CD4-positive, alpha-beta T cell treated with Interleukin-10 for 1 hour (primary cell): ENCODE measurements at regions not wholly inside any gene's neighbourhood (a gene's known extent, or its start where the extent isn't known, plus 50 kb on each side); places are given as distances from the start of the nearest gene placed in this dataset.

Experiments used
- DNase-seq: peaks from one replicate; pipeline ENCODE4 v3.0.0-alpha.2; 2020

DNA sequence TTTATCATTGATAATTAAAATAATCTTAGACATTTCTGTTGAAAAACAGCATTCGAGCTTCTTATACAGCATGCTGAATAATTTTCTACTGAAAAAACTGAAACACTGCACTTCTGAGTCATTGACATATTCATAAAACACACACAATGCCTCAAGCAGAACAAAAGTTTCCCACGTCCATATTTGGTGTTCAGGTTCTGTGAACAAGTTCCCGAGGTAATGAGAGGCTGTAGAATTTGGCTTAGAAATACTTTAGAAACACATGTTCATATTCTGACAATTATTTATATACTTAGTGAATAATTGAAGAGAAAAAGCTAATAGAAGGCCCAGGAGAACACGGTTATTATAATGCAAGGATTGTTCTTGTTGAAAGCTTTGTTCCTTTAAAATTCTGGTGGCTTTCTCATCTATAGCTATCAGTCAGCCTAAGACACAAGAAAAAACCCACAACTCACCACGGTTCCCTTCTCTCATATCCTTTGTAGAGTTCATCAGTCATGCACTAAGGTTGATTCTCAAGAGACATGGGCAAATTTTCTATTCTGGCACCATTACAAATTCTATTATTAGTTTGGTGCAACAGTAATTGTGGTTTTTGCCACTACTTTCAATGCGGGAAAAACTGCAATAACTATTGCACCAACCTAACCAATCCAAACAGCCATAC is 194.4 kb downstream of the TMX3 start:
- no peak for DNase-seq

DNA sequence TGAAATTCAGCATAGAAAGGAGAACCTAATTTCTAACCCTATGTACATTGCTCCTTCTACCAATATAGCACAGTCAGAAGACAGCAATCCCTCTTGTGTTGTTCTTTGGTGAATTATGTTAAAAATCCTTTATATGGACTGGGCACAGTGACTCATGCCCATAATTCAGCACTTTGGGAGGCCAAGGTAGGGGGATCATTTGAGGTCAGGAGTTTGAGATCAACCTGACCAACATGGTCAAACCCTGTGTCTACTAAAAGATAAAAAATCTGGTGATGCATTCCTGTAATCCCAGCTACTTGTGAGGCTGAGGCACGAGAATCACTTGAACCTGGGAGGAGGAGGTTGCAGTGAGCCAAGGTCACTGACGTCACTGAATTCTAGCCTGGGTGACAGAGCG is 195.6 kb downstream of the TMX3 start:
- DNase-seq: no peak

DNA sequence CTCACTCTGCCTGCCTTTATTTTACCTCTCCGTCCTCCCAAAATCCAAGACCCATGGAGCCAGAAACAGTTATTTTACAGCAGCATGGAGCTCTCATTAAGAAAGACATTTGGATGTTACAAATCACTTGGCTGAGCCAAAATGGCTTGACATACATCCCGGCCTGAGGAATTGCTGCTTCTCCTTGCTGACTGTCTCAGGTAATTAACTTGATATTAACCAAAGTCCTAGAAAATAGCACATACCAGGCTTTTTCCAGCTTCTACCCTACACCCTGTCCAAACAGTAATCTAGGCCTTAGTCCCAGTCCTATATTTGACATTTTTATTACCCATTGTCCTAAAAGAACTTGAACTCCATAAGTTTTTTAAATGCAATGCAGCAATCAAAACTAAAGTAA is 205.0 kb downstream of the TMX3 start:
- DNase-seq: no peak

DNA sequence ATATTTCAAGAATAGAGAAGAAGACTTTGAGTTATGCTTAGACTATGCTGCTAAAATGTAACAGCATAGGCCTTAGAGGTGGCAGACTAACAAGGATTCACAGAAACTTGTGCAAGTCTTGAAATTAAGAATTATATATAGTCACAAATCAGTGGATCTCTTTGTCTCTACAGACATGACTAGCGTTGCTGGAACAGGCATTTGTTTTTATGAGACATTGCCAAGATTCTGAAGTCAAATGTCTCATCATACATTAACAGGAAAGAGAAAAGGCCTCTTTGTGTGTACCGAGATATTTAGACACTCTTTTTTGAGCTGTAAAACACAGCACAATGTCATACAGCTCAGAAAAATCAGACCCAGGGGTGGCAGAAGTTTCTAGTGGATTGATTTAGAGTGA is 207.1 kb downstream of the TMX3 start:
- DNase-seq: no peak

DNA sequence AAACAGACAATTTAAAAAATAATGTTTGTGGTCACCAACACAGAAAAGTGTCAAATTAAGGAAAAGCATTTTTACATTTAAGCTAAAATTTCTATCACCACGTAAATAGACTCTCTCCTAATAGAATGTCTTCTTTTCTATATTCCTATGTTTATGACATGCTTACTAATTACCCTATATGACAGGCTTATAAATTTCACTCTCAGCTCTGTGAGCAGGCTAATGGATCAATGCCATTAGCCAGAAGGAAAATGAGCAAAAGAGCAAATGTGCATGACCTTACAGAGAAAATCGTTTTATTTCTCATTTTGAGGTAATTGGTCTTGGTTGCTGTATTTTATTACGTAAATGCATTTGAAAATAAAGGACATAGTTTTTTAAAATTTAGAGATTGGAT is 209.7 kb downstream of the TMX3 start:
- DNase-seq: no peak

DNA sequence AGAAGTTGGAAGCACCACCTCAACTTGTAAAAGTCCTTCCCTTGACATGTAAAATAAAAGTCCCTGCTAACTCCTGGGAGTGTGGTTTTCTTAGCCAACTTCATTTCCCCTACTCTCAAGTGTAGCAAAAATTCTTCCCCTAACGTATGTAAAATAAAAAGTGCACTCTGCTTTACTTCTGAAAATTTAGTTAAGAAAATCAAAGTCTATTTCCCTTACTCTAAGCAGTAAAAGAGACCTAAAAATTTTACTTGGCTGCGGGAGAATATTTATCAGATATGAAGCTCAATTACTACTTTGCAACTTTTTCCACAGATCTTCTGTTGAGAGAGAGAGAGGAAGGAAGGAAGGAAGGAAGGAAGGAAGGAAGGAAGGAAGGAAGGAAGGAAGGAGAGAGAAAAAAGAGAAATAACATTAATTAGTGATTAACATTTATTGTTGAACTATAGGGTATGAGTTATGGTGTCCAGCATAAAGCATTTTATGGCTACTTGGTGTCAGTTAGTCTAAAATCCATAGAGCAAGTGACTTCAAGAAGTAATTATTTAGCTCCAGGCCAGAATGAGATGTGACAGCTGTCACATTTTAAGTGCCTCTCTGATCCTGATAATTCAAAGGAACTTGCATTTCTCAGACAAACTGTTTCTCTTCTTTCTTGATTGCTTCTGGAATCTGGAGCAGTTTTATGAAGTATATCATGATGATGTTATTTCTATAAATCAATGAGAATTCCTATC is 210.3 kb downstream of the TMX3 start:
- DNase-seq: no peak

DNA sequence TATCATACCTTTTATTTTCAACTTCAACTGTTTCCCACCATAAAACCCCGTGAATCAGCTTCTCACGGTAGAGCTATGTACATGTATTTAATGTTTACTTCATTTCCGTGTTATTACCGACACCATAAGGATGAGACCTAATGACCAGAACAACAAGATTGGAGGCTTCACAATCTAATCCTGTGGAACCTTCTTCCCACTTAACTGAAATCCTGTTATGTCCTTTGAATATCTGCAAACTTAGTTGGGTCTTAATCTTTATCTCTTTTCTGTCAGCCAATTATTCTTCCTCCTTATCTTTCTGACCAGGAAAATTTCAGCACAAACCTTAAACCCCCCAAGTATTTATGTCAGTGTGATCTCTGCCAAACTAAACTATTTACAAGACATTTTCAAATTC is 214.4 kb downstream of the TMX3 start:
- no peak for DNase-seq

DNA sequence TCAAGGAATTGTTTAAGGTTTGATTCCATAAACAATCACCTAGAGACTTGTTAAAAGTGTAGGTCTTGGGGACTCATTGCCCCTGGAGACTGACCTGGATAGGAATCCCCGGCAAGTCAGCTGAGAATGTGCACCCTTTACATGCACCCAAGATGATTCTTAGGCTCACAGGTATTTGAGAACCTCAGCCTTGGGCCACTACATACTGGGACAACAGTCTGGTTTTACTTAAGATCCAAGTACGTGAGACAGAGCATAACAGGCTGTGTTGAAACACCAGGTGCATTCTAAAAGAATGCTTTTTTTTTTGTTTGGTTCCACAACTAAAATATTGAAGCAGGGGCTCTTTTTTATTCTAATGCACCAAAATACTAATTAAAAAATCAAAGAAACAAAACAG is 215.8 kb downstream of the TMX3 start:
- no peak for DNase-seq

DNA sequence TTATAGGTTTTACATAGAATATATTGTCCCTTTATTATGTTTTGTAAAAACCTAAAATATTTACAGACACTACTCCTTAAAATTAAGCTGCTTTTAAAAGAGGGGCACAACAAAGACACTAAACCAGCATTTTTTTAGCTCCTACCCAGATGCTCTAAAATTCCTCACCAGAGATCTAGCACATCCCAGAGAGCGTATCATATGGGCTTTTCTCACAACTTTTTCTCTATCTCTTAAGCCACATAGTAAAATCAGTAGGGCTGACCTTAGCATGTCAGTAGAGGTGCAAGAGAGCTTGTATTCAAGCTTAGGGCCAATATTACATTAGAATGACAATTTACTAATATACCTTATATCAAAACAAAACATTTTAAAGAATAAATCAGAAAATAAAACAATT is 216.3 kb downstream of the TMX3 start:
- no peak for DNase-seq

DNA sequence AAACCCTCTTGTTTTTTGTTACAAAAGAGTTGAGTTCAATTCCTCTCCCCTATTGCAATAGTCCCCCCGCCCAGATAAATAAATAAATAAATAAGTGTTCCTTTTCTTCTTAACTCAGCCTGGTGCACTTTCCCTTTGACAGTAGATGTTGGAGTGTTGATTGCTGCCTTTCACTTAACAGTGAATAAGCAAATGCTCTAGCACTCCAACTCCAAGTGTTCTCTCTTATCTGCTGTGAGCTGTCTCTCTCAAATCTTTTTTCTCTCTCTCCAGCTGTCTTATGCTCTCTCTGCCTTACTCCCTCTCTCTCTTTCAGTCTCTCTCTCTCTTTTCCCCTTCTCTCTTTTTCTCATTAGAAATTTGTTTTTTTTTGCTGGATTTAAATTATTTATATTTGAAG is 216.7 kb downstream of the TMX3 start:
- DNase-seq: no peak

DNA sequence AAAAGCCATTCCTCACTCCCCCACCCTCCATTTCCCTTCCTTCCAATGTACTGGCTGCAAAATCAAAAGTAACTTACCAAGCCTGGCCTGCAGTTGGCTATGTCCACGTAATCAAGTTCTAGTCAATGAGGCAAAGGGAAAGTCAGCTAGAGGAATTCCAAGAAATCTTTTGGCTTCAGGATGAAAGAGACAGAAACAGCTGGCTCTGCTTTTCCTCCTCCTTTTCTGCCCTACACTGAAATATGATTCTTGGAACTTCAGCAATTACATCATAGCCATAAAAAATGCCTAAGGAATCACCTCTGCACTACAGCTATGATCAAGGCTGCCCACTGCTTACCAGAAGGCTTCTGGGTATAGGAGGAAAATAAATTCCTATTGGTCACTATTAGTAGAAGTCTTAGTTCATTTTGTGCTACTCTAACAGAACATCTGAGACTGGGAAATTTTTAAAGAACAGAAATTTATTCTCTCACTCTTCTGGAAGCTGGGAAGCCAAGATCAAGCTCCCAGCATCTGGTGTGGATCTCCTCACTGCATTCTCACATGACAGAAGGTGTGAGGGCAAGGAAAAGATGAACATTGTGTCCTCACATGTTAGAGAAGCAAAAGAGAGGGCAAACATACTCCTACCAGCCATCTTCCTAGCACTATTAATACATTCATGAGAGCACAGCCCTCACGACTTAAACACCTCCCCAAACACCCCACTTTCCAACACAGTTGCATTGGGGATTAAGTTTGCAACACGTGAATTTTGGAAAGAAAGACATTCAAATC is 219.9 kb downstream of the TMX3 start:
- no peak for DNase-seq

DNA sequence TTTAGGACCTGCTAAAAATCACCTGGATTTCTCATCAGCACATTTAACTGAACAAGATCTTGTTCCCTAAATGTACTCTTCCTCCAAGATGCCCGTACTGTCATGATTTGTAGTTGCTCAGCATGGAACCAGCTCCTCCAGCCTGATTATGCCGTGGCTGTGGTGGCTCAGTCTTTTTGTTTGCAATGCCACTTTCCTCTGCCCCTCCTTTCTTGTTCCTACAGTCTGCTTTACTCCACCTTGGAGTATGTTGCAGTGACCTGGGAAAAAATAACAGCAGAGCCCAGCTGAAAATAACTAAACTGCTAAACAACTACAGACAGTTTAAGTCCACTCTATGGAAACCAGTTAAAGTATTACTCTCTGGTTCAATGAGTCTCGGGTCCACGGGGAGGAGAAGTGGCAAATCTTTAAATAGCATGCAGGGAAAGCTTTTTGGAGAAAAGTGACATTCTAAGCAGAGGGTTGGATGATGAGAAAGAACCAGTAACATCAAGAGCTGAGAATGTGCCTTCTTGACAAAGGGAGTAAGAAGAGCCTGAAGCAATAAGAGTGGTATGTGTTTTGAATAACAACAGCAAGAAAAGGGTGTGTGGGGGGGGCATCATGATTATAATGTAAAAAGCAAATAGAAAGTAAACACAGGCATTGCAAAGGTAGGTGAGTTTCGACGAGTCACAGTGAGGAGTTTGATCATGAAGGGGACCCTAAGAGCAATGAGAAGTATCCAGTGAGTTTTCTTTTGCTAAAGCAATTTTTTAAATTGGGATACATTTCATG is 225.7 kb downstream of the TMX3 start:
- no peak for DNase-seq

DNA sequence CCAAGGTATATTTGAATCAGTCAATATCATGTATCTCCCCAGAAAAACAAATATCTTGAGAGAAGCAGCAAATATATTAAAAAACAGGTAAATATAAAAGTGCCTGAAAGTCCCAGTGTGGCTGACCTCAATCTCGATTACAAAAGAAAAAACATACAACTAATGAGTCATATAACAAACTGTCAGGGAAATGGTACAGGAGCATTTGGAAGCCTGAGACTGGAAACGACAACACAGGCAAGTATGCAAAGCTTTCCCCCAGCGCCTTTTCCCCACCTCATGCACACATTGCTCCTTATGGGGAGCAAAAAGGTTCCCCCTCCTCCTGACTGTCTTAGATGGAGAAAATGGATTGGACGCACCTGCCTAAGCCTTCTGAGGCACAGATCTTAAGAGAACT is 230.7 kb downstream of the TMX3 start:
- no peak for DNase-seq

DNA sequence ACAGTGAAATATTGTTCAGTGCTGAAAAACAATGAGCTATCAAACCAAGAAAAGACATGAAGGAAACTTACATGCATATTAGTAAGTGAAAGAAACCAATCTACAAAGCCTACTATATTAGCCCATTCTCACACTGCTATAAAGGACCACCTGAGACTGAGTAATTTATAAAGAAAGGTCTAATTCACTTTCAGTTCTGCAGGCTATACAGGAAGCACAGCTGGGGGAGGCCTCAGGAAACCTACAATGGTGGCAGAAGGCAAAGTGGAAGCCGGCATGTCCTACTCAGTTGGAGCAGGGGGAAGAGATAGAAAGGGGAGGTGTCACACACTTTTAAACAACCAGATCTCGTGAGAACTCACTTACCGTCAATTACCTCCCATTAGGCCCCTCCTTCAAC is 232.1 kb downstream of the TMX3 start:
- no peak for DNase-seq

DNA sequence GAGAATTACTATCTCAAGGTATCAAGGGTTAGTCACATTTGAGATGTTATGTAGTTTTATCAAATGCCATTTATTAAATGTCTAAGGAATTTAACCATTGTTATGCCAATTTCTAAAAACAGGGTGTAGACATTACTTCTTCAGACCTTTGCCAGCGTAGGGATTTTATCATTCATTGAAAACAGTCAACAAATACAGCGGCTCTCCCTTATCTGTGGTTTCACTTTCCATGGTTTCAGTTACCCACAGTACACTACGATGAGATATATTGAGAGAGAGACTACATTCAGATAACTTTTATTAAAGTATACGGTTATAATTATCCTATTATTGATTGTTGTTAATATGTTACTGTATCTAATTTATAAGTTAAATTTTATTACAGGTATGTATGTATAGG is 234.7 kb downstream of the TMX3 start:
- no peak for DNase-seq

DNA sequence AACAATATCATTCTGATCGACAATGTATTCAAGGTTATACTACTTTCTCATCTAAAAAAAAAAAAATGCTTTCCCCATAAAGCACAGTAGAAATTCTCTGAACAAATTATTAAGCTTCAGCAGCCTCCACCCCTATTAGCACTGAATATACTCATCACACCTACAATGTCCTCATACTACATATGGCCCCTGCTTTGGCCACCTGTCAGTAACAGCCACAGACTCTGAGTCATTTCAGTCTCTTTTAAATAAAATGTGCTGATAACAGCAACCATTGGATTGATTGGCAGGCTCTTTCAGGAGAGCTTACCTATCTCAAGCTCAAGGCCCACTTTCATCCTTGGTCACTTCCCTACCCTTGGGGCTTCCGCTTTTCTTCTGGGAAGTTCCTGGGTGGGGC is 236.7 kb downstream of the TMX3 start:
- DNase-seq: no peak

DNA sequence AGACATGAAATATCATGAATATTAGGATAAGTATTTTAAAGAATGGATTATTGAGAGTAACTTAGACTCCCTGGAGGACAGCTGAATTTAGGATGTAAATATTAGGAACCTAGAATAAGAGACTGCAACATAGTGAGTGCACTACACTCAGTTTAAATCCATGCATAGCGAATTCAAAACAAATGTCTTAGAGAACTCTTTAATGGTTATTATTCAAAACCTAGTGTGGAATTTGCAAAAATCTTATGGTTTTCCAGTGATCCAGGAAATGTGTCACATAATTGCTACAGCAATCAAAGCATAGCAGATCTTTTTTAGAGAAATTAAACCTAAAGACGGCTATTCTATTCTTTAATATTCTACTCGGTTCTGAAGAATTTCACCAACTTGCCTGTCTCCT is 239.0 kb downstream of the TMX3 start:
- no peak for DNase-seq

DNA sequence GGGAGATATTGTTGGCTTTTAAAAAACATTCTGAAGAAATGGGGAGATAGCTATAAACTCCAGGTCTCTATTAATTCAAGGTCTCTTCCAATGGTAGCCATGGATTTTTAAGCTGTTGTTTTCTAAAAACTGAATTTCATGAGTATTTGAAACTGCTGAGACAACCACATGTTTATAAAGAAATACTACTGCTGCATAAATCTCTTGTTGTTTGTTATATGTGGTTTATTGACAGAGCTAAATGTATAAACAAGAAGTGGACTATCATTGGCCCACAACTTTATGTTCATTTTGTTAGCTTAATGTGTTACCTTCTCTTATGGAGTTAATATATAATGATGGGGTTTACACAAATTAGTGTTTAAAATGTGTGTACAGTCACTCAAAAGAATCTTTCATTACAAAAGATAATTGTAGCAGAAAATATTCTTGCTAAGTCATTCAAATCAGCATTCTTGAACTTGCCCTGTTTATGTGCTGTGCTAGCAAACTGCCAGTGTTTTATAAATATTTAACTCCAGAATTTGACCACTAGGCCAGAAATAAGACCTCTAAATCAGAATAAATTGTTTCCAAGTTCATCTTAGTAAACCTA is 242.1 kb downstream of the TMX3 start:
- DNase-seq: no peak

DNA sequence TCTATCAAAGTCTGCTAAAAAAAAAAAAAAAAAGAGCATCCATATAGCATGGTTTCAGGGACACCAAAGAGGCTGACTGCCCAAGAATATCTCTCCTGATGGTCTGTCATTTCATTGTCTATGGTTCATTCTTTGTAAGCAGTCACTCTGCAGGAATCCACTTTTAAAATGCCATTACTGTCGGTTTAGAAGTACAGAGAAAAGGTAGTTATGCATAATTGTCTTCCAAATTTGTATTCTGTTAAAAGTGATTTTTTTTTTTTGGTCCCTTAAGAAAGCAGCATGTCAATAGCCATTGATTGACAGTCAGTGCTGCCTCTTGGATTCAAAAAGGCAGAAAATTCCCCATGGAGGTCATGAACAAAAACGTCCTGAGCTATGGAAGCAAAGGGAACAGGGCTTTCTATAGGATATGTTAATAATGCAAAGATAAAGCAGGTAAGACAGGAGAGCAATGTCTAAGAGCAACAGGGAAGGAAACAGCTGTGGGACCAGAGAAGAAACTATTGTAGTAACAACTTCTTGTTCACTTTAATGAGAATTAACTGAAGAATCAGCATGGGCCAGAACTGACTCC is 245.8 kb downstream of the TMX3 start:
- no peak for DNase-seq

DNA sequence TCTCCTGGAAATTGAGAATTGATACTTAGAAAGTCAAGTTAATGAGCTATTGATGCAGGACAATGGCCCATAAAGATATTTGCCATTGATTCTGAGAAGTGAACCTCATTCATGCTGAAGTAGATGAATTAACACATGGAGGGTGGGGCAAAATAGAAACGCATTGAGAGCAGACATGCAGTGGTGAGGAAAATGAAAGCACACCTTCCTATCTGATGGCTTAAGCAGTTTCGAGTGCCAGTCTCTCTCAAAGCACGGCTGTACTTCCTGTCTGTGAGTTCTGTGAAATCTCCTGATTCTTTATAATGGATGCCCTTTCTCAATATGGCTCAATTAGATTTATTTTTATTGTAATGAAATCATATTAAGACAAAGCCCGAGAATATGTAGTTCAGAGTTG is 247.0 kb downstream of the TMX3 start:
- no peak for DNase-seq

DNA sequence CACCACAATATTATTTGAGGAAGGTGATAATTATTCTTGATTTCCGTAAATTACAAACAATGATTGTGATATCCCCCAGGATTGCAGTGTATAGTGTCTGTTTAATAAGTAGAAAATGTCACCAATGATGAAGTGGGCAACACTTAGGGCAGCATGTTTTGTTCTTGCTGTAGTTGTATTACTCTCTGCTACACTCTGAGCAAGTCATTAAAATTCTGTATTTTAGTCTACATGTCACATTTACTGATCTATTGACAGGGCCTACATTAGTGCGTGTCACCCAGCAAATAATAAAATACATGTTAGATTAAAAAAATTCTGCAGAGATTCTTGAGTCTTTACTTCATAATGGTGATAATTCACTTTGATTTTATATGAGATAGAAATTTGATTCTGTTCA is 247.6 kb downstream of the TMX3 start:
- DNase-seq: no peak

DNA sequence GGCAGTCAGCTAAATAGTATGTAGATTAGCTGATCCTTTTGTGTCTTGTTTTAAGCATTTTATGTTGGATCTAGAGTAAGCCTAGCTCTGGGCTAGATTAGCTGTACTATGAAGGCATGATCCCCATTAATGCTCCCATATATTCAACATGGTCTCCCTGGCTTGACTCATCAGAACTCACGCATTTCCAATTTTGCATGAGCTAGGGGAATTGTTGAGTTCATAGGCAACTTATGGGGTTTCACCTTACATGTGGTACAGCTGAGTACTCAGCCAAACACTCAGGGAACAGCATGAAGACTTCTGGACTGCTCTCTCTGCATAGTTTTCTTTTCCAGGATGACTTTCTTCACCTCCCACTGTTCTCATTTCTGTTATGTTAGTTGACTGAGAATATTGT is 248.2 kb downstream of the TMX3 start:
- no peak for DNase-seq

DNA sequence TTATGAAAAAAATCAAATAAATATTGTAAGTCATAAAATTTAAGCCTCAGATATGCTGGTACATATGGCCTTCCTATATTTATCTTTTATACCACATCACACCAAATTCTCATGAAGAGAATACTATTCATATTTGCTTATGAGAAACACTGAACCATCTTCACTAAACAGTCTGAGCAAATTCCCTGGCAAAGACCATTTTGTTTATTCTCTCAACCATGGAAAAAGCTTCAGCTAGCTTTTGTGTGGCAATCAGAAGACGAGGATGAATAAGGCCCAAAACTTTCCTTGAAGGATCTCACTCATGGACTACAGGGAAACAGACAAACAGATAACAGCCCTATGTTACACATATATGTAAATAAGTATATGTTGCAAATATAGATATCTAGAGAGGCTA is 252.1 kb downstream of the TMX3 start:
- no peak for DNase-seq
